ENCODE measurements at regions not wholly inside any gene's neighbourhood (a gene's known extent, or its start where the extent isn't known, plus 50 kb on each side); places are given as distances from the start of the nearest gene placed in this dataset.
"Not testable (repeated sequence)": the region's sequence is repeated elsewhere in the genome, so short reads cannot be mapped to it uniquely, and the experiment has no call there.

GRCh38 chr5:17037751-17038150, 101.7 kb upstream of the MYO10 start:
- ATAC-seq: no peak

- ATAC-seq: no peak
Measured at GRCh38 chr5:17039170-17039569, 103.1 kb upstream of the MYO10 start.

- ATAC-seq: no peak
Measured at GRCh38 chr5:17042041-17042440, 106.0 kb upstream of the MYO10 start.

- no peak for ATAC-seq
Measured at GRCh38 chr5:17046320-17046719, 110.2 kb upstream of the MYO10 start.

GRCh38 chr5:17050236-17050635, 114.1 kb upstream of the MYO10 start:
- no peak for ATAC-seq

GRCh38 chr5:17054911-17055310, 118.8 kb upstream of the MYO10 start:
- ATAC-seq: no peak

GRCh38 chr5:17056141-17056631, 120.1 kb upstream of the MYO10 start:
- peak; percentile 71 for ATAC-seq

- no peak for ATAC-seq
Measured at GRCh38 chr5:17058438-17058837, 122.3 kb upstream of the MYO10 start.

- no peak for ATAC-seq
Measured at GRCh38 chr5:17061973-17062470, 125.9 kb upstream of the MYO10 start.

- ATAC-seq: not testable (repeated sequence)
Measured at GRCh38 chr5:17062741-17063140, 126.7 kb upstream of the MYO10 start.

GRCh38 chr5:17064241-17064640, 128.2 kb upstream of the MYO10 start:
- no peak for ATAC-seq

- no peak for ATAC-seq
Measured at GRCh38 chr5:17065458-17065857, 129.4 kb upstream of the MYO10 start.

- ATAC-seq: not testable (repeated sequence)
Measured at GRCh38 chr5:17066026-17066425, 129.9 kb upstream of the MYO10 start.

- no peak for ATAC-seq
Measured at GRCh38 chr5:17067657-17068392, 131.7 kb upstream of the MYO10 start.

- ATAC-seq: peak; percentile 71
Measured at GRCh38 chr5:17069995-17070511, 134.0 kb upstream of the MYO10 start.

GRCh38 chr5:17070647-17071046, 134.6 kb upstream of the MYO10 start:
- ATAC-seq: no peak

GRCh38 chr5:17075236-17075635, 139.1 kb upstream of the MYO10 start:
- no peak for ATAC-seq

- no peak for ATAC-seq
Measured at GRCh38 chr5:17076272-17076671, 140.2 kb upstream of the MYO10 start.

- no peak for ATAC-seq
Measured at GRCh38 chr5:17077440-17078233, 139.8 kb upstream of the BASP1 start.

GRCh38 chr5:17079562-17079961, 137.9 kb upstream of the BASP1 start:
- no peak for ATAC-seq

- ATAC-seq: no peak
Measured at GRCh38 chr5:17080361-17080760, 137.1 kb upstream of the BASP1 start.

- ATAC-seq: no peak
Measured at GRCh38 chr5:17081142-17081541, 136.3 kb upstream of the BASP1 start.

- ATAC-seq: not testable (repeated sequence)
Measured at GRCh38 chr5:17083276-17083675, 134.2 kb upstream of the BASP1 start.

All from esophagus mucosa (tissue), 1 donor.